ENCODE measurements at regions not wholly inside any gene's neighbourhood (a gene's known extent, or its start where the extent isn't known, plus 50 kb on each side); places are given as distances from the start of the nearest gene placed in this dataset.

DNA sequence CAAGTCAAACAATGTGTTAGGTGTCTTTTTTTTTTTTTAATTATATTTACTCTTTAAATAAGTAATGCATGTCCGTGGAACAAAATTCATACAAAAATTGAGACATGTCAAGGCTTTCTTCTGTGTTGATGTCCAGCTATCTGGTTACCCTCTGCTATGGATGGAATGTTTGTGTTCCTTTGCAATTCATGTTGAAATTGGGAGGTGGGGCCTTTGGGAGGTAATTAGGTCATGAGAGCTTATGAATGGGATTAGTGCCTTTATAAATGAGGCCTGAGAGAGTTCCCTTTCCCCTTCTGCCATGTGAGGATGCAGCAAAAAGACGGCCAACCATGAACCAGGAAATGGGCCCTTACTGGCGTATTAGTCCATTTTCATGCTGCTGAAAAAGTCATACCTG, 83.1 kb upstream of the KCNG1 start:
- TF ChIP-seq, protein P1, sequence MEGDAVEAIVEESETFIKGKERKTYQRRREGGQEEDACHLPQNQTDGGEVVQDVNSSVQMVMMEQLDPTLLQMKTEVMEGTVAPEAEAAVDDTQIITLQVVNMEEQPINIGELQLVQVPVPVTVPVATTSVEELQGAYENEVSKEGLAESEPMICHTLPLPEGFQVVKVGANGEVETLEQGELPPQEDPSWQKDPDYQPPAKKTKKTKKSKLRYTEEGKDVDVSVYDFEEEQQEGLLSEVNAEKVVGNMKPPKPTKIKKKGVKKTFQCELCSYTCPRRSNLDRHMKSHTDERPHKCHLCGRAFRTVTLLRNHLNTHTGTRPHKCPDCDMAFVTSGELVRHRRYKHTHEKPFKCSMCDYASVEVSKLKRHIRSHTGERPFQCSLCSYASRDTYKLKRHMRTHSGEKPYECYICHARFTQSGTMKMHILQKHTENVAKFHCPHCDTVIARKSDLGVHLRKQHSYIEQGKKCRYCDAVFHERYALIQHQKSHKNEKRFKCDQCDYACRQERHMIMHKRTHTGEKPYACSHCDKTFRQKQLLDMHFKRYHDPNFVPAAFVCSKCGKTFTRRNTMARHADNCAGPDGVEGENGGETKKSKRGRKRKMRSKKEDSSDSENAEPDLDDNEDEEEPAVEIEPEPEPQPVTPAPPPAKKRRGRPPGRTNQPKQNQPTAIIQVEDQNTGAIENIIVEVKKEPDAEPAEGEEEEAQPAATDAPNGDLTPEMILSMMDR (IDR thresholded peaks at IDR 0.05; ENCODE audit: insufficient read depth, low read depth, low read length, missing control alignments), result no peak
- DNase-seq (ENCODE audit: low read depth), result no peak
- H3K4me3 ChIP-seq (ENCODE audit: low read length), result no peak overlapping the region

DNA sequence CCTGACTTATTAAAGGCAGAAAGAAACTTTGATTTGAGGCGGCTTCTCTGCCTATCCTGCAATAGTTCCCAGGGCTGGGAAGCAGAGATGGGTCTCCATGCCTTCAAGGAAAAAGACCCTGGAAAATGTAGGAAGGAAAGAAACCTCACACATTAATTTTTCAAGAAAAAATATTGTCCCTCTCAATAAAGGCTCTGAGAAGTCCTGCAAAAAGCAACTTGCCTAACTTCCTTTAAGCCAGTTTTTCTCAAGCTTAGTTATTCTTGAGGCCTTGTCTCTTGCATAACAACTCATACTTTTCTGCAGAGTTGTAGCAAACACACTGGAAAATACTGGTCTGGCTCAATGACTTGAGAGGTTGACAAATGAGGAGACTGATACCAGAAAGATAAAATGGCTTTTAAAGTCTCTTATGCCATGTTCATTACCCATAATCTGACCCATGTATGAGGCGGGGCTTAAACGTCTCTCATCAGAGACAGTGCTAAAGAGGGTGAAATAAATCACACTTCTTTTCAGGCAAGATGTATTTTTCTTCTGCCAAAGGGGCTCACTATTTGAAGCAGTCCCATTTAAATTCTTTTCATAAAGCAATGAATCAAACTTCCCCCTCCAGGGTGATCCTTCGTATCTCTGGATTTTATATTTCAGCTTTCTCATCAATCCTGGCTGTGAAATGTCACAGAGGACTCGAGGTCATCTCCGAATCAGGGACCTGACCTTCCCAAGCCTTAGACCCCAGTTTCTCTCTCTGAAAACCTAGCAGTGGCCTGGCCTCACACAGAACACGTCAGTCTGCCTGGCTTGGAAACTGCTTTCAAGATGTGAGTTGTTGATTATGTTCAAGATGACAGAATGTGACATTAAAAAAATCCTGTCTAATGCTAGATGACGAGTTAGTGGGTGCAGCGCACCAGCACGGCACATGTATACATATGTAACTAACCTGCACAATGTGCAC, 82.3 kb upstream of the KCNG1 start:
- no peak for DNase-seq (ENCODE audit: low read depth)
- no peak overlapping the region for H3K4me3 ChIP-seq (ENCODE audit: low read length)
- TF ChIP-seq, protein P1 (IDR thresholded peaks at IDR 0.05; ENCODE audit: insufficient read depth, low read depth, low read length, missing control alignments), result no peak

DNA sequence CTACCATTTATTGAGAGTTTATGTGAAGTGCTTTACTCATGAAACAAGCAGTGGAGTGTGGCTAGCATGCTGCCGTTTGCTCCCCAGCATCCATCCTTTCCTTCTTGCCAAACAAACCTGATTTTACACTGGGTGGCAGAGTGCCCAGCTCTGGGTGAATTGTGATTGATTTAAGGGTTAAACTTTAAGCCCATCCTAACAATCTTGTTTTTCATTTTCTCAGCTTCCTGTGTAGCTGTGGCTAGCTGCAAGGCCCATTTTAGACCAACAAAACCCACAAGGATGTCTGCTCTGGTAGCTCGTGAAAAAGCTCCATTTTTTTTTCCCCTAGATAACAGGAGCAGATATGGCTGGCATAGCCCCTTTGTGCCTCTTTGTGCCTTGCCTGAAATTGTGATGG, 77.7 kb upstream of the KCNG1 start:
- no peak overlapping the region for H3K4me3 ChIP-seq (ENCODE audit: low read length)
- TF ChIP-seq, protein P1 (IDR thresholded peaks at IDR 0.05; ENCODE audit: insufficient read depth, low read depth, low read length, missing control alignments), result no peak
- no peak for DNase-seq (ENCODE audit: low read depth)

DNA sequence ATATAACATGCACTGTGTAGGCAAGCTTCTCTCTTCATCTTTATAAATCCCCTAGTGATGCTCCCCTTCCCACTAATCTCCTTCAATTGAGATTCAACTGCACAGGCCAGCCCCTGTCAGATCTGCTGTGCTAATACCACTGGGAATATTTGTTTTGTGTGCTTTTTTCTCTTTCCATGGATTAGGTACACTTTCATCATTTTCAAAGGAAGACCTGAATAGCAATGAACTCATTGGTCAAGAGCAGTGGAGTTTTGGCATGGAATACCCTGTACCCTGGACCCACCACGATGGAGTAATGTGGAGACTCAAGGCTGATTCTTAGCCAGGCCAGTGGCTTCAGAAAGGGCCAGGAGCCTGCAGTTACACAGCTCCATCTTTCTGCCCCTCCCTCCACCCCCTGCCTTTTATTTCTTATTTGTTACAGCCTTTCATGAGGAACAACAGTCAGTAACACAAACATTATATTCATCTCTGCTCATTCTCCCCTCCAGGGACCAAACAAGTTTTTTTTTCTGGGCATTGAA, 75.4 kb upstream of the KCNG1 start:
- DNase-seq (ENCODE audit: low read depth), result no peak
- TF ChIP-seq, protein P1 (IDR thresholded peaks at IDR 0.05; ENCODE audit: insufficient read depth, low read depth, low read length, missing control alignments), result no peak
- H3K4me3 ChIP-seq (ENCODE audit: low read length), result no peak overlapping the region

DNA sequence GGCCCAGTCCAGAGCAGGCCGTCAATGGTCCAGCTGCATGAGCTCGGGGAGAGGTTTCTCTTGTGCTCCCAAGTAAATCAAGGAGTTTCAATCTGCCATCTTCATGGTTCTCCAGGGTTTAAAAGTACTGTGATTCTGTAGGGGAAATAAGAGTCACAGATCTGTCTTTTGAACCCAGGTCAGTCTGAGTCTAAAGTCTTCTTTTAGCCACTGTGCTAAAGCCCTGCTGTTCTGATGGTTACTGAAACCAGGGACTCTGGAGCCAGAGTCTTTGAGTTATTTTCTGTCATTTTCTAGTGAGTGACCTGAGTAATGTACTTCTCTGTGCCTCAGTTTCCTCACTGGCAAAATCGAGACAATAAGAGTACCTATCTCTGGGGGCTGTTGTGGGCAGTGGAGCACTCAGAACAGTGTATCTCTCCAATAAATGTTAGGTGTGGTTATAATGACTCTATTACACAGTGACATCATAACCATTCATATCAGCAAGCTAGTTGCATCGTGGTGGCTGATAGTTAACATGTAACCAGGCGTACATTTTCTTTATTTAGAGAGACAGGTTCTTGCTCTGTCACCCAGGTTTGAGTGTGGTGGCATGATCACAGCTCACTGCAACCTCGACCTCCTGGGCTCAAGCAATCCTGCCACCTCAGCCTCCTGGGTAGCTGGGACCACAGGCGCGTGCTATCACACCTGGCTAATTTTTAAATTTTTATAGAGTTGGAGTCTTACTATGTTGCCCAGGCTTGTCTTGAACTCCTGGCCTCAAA, 74.6 kb upstream of the KCNG1 start:
- H3K4me3 ChIP-seq (ENCODE audit: low read length), result no peak overlapping the region
- DNase-seq (ENCODE audit: low read depth), result no peak
- TF ChIP-seq, protein P1 (IDR thresholded peaks at IDR 0.05; ENCODE audit: insufficient read depth, low read depth, low read length, missing control alignments), result no peak

DNA sequence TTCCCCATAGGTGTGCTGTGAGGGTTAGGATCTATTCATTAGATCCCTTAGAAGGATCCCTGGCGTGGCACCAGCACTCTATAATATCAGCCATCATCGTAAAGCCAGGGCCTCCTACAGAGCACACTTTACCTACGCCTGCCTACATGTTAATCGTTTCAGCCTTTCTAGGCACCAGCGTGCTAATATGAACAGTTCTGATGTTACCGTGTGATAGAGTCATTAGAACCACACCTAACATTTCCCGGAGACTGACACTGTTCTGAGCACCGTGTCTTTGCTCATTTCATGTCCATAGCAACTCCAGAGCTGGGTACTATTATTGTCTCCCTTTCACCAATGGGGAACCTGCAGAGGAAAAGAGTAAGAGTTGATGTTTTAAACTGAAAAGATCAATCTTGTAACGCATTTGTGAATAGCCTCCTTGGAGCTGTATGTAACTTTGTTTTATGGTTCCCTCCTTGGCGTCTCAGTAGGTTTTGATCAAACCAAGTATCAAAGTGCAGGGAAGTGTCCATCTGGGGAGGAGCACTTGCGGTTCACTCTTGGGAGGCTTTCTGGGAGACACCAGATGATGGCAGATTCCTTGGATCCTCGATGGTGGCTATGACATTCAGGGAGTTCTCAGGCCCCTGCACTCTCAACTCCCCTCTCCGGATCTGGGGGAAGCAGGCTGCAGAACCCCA, 73.8 kb upstream of the KCNG1 start:
- TF ChIP-seq, protein P1 (IDR thresholded peaks at IDR 0.05; ENCODE audit: insufficient read depth, low read depth, low read length, missing control alignments), result no peak
- no peak overlapping the region for H3K4me3 ChIP-seq (ENCODE audit: low read length)
- no peak for DNase-seq (ENCODE audit: low read depth)

Data from epithelial cell of esophagus (primary cell).